ENCODE measurements at regions not wholly inside any gene's neighbourhood (a gene's known extent, or its start where the extent isn't known, plus 50 kb on each side); places are given as distances from the start of the nearest gene placed in this dataset.
A peak's percentile ranks its signal among the peaks of the same experiment; 100 is the strongest.

- Histone ChIP-seq H3K36me3 (ENCODE audit: control insufficient read depth, insufficient read depth, low read length) (no peaks in the 10 kb centered on the region), H3K4me3 (ENCODE audit: low read depth, low read length) (peak overlapping the region; percentile 26), H3K27me3 (ENCODE audit: control insufficient read depth, insufficient read depth, low read length) (no peaks in the 10 kb centered on the region)
- no peak for DNase-seq (ENCODE audit: low read depth)
- TF ChIP-seq CTCF (IDR thresholded peaks at IDR 0.05; ENCODE audit: insufficient read depth, low read length, poor library complexity, severe bottlenecking): peak; percentile 62
These were observed 650.5 kb downstream of the GALR1 start for GRCh38 chr18:77899972-77900754.

- Histone ChIP-seq H3K36me3 (ENCODE audit: control insufficient read depth, insufficient read depth, low read length) (no peaks in the 10 kb centered on the region), H3K4me3 (ENCODE audit: low read depth, low read length) (no peak overlapping the region), H3K27me3 (ENCODE audit: control insufficient read depth, insufficient read depth, low read length) (no peaks in the 10 kb centered on the region)
- DNase-seq (ENCODE audit: low read depth): no peak
- no peak for TF ChIP-seq CTCF (IDR thresholded peaks at IDR 0.05; ENCODE audit: insufficient read depth, low read length, poor library complexity, severe bottlenecking)
These were observed 655.4 kb downstream of the GALR1 start for GRCh38 chr18:77905011-77905410.

- Histone ChIP-seq H3K36me3 (ENCODE audit: control insufficient read depth, insufficient read depth, low read length) (no peaks in the 10 kb centered on the region), H3K4me3 (ENCODE audit: low read depth, low read length) (no peak overlapping the region), H3K27me3 (ENCODE audit: control insufficient read depth, insufficient read depth, low read length) (no peaks in the 10 kb centered on the region)
- DNase-seq (ENCODE audit: low read depth): no peak
- TF ChIP-seq CTCF (IDR thresholded peaks at IDR 0.05; ENCODE audit: insufficient read depth, low read length, poor library complexity, severe bottlenecking): no peak
These were observed 655.9 kb downstream of the GALR1 start for GRCh38 chr18:77905449-77906055.

- H3K27me3 ChIP-seq (ENCODE audit: control insufficient read depth, insufficient read depth, low read length): no peaks in the 10 kb centered on the region
- no peak for DNase-seq (ENCODE audit: low read depth)
- no peak for TF ChIP-seq CTCF (IDR thresholded peaks at IDR 0.05; ENCODE audit: insufficient read depth, low read length, poor library complexity, severe bottlenecking)
- H3K36me3 ChIP-seq (ENCODE audit: control insufficient read depth, insufficient read depth, low read length): no peaks in the 10 kb centered on the region
- no peak overlapping the region for H3K4me3 ChIP-seq (ENCODE audit: low read depth, low read length)
These were observed 656.6 kb downstream of the GALR1 start for GRCh38 chr18:77906103-77906892.

- no peak overlapping the region for H3K4me3 ChIP-seq (ENCODE audit: low read depth, low read length)
- H3K36me3 ChIP-seq (ENCODE audit: control insufficient read depth, insufficient read depth, low read length): no peaks in the 10 kb centered on the region
- TF ChIP-seq CTCF (IDR thresholded peaks at IDR 0.05; ENCODE audit: insufficient read depth, low read length, poor library complexity, severe bottlenecking): no peak
- no peaks in the 10 kb centered on the region for H3K27me3 ChIP-seq (ENCODE audit: control insufficient read depth, insufficient read depth, low read length)
- DNase-seq (ENCODE audit: low read depth): no peak
These were observed 660.7 kb downstream of the GALR1 start for GRCh38 chr18:77910347-77910746.
